Right ventricle myocardium superior (tissue), 1 donor: ENCODE measurements at regions not wholly inside any gene's neighbourhood (a gene's known extent, or its start where the extent isn't known, plus 50 kb on each side); places are given as distances from the start of the nearest gene placed in this dataset.

ENCODE experiments used
- ATAC-seq: fragments of 200-7000 bp; cut with Tn5 transposase; one replicate; pipeline ENCODE4 v1.9.1; 2020; ENCODE audit warnings: mild to moderate bottlenecking; ENCODE audit not compliant: poor library complexity
- DNase-seq: peaks from one replicate; pipeline ENCODE4 v3.0.0-alpha.2; 2020
- intact Hi-C: fragments of 100-400 bp; cut with DNase I; formaldehyde crosslinking; loops from one replicate; pipeline ENCODE4 v1.11.2; 2022
- donor health status: DM: no; HTN: yes; CAD: no; lungs with severe emphysema.

- ATAC-seq (no peak), DNase-seq (no peak)
- intact Hi-C loops: no loop called here
These were observed 94.6 kb upstream of the TMPRSS2 start for GRCh38 chr21:41602531-41602930.

DNA sequence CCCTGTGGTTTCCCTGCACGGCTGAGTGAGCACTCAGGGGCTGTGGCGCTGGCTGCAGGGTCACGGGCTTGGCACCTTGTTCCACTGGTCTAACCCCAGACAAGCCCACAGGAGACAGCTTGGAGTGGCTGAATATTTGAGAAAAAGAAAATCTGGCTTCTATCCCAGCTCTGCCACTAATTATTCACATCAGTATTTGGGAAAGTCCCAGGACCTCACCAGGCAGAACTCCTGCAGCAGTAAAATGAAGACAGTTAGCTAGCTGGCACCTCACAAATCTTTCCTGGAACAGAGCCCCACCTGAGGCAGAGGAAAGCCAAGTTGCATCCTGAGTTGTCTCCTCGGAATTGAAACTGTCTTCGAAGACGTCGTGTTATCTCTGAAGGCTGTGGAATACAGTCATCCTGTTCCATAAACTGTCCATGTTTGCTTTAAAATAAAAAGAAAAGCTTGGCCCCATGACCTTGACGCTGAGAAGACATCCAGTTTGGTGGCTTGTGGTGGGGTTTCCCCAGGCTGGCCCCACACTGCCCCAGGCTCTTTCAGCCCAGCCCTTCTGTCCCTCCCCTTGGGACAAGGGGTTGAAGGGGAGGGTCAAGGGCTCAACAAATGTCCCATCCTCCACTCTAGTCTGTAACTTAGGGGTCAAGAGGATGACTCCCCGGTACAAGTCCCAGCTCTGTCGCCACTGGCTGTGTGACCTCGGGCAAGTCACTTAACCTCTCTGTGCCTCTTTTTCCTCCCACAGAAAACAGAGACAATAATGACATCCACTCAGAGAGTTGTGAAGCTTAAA is 93.8 kb upstream of the TMPRSS2 start:
- intact Hi-C loops: no loop called here
- ATAC-seq (no peak), DNase-seq (no peak)

DNA sequence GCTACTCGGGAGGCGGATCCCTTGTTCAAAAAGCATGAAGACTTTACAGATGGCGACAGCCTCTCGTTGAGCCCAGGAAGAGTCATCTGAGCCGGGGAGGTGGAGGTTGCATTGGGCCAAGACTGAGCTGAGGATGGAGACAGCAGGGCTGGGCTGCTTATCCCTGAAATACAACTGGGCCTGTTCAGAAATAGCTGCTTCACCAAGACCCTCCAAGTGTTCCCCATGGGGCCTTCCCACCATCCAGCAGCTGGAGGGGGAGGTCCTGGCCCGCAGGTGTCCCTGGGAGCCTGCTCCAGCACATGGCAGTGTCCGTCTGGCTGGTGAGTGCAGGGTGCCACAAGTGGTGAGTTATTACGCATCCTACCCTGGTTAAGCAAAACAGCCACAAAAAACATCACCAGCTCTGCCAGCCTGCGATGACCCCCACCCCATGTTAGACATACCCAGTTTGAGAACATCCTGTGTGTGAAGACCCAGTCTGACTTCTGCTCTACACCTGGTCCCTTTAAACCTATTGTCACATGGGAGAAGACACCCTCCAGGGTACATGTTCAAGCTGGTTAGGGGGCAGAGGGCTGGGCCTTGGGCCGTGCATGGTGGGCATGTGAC is 93.1 kb upstream of the TMPRSS2 start:
- intact Hi-C loops: no loop called here
- no peak for ATAC-seq
- DNase-seq: no peak

DNA sequence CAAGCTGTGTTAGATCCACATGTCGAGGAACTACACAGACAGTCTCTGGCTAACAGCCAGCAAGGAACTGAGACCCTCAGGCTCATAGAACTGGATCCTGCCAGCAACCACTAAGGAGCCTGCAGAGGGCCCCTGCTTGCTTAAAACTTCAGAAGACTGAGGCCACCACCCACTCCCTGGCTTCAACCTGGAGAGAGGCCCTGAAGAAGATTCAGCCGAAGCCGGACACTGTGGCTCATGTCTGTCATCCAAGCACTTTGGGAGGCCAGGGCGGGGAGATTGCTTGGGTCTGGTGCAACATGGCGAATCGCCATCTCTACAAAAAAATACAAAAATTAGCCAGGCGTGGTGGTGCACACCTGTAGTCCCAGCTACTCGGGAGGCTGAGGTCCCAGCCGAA is 92.6 kb upstream of the TMPRSS2 start:
- no peak for DNase-seq
- intact Hi-C loops: no loop called here
- no peak for ATAC-seq

GRCh38 chr21:41600116-41600515 is 92.2 kb upstream of the TMPRSS2 start:
- ATAC-seq (no peak), DNase-seq (no peak)
- intact Hi-C loops: no loop called here

- intact Hi-C loops: no loop called here
- DNase-seq (no peak), ATAC-seq (no peak)
These were observed 90.8 kb upstream of the TMPRSS2 start for GRCh38 chr21:41598561-41599431.

GRCh38 chr21:41597811-41598231 is 89.9 kb upstream of the TMPRSS2 start:
- intact Hi-C loops: no loop called here
- DNase-seq (no peak), ATAC-seq (no peak)

DNA sequence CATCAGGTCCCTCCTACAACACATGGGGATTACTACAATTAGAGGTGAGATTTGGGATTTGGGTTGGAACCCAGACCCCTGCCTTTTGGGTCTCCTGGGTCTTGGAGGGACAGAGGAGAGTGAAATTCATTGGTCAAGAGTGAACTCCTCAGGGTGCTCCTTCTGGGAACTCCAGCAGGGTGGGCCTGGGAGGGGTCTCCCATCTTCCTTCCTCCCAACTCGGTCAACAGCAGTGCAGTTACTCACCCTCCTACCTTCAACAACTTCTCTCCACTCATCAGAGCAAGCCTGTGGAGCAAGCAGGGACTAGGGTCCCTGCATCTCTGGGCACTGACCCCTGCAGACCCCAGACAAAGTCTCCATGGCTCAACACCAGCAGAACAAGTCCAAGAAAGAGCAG is 89.3 kb upstream of the TMPRSS2 start:
- no peak for ATAC-seq
- intact Hi-C loops: no loop called here
- no peak for DNase-seq

DNA sequence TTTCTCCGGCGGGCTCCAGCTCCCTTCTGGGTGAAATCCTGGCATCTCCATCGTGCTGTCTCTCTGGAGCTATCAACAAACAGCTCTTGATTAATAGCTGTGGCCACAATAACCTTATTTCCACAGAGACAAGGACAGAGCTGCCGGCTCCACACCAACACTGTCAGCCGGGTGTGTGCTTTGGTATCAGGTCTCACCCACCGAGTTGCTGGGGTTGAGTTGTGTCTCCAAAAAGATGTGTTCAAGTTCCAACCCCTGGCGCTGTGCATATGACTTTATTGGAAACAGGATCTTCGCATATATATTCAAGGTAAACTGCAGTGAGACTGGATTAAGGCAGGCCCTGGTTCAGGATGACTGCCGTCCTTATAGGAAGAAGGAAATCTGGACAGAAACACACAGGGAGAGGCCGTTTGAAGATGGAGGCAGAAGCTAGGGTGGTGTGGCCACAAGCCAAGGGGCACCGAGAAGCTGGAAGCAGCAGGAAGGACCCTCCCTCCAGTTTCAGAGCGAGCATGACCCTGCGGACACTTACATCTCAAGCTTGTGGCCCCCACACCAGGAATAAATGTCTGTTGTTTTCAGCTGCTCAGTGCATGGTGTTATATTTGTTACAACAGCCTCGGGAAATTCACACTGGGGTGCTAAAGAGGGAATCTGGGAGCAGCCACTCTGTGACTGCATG is 88.4 kb upstream of the TMPRSS2 start:
- DNase-seq (no peak), ATAC-seq (no peak)
- intact Hi-C loops: no loop called here

DNA sequence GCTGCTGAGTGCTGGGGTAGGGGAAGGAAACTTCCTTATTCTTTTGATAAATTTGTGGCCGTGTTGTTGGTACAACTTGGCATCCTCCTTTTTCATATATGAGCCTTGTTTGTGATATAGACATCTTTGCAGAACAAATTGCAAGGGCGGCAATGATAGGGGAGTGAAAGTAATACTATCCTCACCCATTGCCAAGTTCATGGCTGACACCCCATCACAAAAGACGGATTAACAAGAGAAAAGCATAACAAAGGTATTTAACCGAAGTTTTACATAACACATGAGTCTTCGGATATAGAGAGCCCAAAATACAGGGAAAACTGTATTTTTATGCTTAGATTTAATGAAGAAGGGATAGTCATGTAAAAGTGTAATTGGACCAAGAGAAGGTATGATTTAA is 86.3 kb upstream of the TMPRSS2 start:
- DNase-seq (no peak), ATAC-seq (no peak)
- intact Hi-C loops: no loop called here

DNA sequence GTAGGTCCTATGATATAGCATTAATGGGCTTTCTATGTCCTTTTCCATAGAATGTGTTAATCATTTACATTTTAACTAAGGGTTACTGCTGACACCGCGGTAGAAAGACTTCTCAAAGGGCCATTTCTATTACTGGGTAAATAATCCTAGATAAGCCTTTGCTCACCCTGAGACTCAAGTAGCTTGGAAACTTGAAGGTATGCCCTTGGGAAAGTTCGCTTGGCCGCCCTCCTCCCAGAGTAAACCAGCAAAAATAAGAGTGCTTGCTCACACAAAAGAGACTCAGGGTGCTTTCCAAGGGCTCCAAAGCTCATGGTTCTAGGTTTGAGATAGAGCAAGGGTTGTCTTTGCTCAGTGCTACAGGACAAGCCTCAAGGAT is 85.8 kb upstream of the TMPRSS2 start:
- intact Hi-C loops: no loop called here
- no peak for DNase-seq
- ATAC-seq: no peak

- DNase-seq (no peak), ATAC-seq (no peak)
- intact Hi-C loops: no loop called here
These were observed 85.2 kb upstream of the TMPRSS2 start for GRCh38 chr21:41593051-41593759.

DNA sequence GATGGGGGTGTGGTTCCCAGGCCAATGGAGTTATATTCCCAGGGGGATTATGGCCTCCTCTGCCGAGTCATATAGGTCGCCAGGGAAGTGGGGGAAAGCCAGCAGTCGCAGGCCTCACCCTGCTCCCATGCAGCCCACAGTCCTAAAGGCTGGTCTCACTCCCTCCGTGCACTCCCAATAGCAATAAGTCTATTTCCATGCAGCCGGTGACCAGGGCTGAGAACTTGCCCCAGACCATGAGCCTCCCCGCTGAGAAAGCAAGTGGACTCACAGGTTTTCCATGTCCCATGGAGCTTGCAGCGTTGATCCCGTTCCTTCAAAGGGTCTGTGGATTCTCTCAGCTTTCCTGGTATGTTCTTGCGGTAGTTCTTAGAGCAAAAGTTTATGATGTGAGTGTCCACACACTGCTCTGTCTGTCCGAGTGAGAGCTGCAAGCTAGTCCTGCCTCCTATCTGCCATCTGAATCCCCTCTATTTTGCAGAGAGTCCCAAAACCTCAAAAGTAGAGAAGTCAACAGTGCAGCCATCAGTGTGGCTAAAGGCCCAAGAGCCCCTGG is 81.7 kb upstream of the TMPRSS2 start:
- ATAC-seq (no peak), DNase-seq (no peak)
- intact Hi-C loops: no loop called here

GRCh38 chr21:41589131-41589530 is 81.2 kb upstream of the TMPRSS2 start:
- intact Hi-C loops: no loop called here
- DNase-seq (no peak), ATAC-seq (no peak)

GRCh38 chr21:41585199-41585994 is 77.4 kb upstream of the TMPRSS2 start:
- ATAC-seq (no peak), DNase-seq (no peak)
- intact Hi-C loops: no loop called here

GRCh38 chr21:41584603-41585176 is 76.7 kb upstream of the TMPRSS2 start:
- DNase-seq (no peak), ATAC-seq (no peak)
- intact Hi-C loops: no loop called here

DNA sequence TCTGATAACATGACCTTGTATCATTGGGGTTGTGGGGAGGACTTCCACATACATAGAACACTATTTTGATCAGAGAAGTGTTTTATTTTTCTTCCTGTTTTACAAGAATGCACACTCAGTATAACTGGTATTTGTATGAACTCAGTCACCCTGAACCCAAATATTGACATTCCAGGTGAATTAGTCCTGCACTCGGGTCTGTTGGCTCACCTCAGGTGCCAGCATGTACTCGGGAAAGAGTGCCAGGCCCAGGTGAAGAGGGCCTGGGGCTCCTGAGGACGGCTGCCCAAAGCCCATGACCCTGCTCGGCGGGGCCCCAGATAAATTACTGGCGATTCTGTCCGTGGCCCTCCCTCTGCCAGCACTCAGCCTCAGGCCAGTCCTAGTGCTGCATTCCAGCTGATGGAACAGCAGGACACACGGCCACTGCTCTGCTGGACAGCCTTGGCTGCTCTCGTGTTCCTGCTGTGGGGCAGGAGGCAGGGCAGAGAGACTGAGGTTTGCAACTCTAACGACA is 75.4 kb upstream of the TMPRSS2 start:
- intact Hi-C loops: no loop called here
- DNase-seq: no peak
- no peak for ATAC-seq
